HG03139 (cell line): ENCODE measurements at regions not wholly inside any gene's neighbourhood (a gene's known extent, or its start where the extent isn't known, plus 50 kb on each side); places are given as distances from the start of the nearest gene placed in this dataset.
"Not testable (repeated sequence)": the region's sequence is repeated elsewhere in the genome, so short reads cannot be mapped to it uniquely, and the experiment has no call there.

Source experiments
- ATAC-seq: cut with Tn5 transposase; IDR thresholded peaks from one replicate; pipeline ENCODE4 v1.9.1; 2021; ENCODE audit not compliant: unreplicated experiment

- no peak for ATAC-seq
Measured at GRCh38 chr1:190949939-190950338, 472.3 kb upstream of the BRINP3 start.

DNA sequence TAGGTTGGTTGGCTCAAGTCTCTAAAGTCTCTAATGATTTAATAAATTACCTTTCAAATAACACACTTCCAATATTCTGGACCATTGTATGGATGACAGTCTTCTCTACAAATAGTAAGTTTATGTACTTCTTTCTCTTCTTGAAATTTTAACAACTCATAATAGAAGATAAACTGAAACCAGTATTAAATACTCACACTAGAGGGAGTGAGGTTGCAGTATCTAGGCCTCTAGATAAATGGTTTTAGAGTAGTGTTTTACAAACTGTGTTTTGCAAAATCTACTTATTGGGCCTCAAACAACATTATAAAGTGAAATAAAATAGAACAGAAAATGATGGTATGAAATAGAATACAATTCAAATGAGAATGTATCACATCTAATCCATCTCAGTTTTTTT lies 479.9 kb upstream of the BRINP3 start:
- ATAC-seq: no peak

DNA sequence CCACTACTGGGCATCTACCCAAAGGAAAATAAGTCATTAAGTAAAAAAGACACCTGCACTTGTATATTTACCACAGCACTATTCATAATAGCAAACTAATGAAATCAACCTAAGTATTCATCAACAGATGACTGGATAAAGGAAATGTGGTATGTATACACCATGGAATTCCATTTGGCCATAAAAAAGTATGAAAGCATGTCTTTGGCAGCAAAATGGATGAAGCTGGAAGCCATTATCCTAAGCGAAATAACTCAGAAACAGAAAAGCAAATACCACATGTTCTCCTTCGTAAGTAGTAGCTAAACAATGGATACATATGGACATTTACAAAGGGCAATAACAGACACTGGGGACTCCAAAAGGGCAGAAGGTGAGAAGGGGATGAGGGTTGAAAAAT lies 485.7 kb upstream of the BRINP3 start:
- no peak for ATAC-seq

DNA sequence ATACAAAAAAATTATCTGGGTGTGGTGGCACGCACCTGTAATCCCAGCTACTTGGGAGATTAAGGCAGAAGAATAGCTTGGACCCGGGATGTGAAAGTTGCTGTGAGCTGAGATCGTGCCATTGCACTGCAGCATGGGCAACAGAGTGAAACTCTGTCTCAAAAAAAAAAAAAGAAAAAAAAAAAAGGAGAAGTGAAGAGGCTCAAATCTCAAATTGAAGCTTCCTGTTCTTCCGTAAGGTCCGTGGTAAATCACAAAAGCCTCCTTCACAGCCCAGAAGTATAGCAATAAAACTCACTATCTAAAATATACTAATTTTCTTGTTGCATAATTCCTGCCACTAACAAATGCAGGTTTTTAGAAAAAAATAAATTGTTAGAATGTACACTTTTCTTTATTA lies 498.2 kb upstream of the BRINP3 start:
- no peak for ATAC-seq

- ATAC-seq: no peak
Measured at GRCh38 chr1:191002768-191003167, 525.1 kb upstream of the BRINP3 start.

GRCh38 chr1:191016765-191017164 lies 539.1 kb upstream of the BRINP3 start:
- no peak for ATAC-seq

GRCh38 chr1:191022856-191023255 lies 545.2 kb upstream of the BRINP3 start:
- ATAC-seq: no peak

GRCh38 chr1:191025896-191026642 lies 548.4 kb upstream of the BRINP3 start:
- ATAC-seq: no peak

DNA sequence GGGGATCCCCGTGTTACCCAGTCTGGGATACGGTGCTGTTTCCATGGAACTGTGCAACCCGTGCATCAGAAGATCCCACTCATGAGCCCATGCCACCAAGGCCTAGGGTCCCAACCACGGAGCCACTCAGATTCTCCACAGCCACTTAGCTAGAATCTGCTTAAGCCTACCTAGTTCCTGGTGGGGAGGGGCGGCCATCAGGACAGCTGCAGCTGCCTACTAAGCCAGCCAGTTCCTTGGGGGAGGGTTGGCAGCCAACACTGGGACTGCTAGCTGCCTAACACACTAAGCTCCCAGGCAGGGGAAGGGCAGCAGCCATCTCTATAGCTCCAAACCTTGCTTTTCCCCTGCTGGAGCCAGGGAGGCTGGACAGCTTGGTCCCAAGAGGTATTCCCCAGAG lies 549.2 kb upstream of the BRINP3 start:
- ATAC-seq: no peak

GRCh38 chr1:191034132-191034531 lies 556.5 kb upstream of the BRINP3 start:
- no peak for ATAC-seq

- no peak for ATAC-seq
Measured at GRCh38 chr1:191043066-191043465, 565.4 kb upstream of the BRINP3 start.

- no peak for ATAC-seq
Measured at GRCh38 chr1:191049781-191050180, 572.1 kb upstream of the BRINP3 start.

DNA sequence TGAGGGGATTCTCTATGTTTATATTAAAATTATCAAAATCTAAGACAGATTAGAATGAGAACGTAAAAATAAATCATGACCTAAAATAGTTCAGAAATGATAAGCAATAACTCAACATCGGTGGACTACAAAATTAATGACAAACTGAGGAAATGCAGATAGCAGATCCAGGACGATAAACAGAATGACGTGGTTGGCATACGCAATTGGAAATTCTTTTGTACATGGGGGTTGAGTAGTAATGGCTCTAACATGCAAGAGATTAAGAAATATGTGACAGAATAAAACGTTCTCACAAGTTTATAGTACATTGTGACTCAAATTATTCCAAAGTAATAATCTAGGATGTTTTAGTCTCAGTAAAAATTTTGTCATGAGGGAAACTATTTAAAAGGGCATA lies 575.2 kb upstream of the BRINP3 start:
- ATAC-seq: no peak

GRCh38 chr1:191065346-191065745 lies 587.7 kb upstream of the BRINP3 start:
- ATAC-seq: no peak

GRCh38 chr1:191065771-191066170 lies 588.1 kb upstream of the BRINP3 start:
- ATAC-seq: no peak

- ATAC-seq: no peak
Measured at GRCh38 chr1:191074881-191075280, 597.2 kb upstream of the BRINP3 start.

DNA sequence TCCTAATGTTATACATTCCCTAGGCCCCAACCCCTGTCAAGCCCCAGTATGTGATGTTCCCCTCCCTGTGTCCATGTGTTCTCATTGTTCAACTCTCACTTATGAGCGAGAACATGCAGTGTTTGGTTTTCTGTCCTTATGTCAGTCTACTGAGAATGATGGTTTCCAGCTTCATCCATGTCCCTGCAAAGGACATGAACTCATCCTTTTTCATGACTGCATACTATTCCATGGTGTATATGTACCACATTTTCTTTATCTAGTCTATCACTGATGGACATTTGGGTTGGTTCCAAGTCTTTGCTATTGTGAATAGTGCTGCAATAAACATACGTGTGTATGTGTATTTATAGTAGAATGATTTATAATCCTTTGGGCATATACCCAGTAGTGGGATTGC lies 605.4 kb upstream of the BRINP3 start:
- not testable (repeated sequence) for ATAC-seq

- ATAC-seq: no peak
Measured at GRCh38 chr1:191085121-191085520, 607.5 kb upstream of the BRINP3 start.

DNA sequence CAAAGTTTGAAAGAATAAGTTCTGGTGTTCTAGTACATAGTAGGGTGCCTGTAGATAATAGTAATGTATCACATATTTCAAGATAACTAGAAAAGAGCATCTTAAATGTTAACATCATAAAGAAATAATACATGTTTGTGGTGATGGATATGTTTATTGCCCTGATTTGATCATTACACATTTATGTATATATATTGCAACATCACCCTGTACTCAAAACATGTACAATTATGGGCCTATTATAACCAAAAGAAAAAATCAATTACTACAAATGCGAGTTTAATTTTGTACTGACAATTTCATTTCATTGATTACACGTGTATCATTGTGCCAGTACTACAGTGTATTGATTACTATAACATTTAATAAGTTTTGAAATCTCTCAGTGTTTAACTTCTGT lies 609.2 kb upstream of the BRINP3 start:
- ATAC-seq: no peak

DNA sequence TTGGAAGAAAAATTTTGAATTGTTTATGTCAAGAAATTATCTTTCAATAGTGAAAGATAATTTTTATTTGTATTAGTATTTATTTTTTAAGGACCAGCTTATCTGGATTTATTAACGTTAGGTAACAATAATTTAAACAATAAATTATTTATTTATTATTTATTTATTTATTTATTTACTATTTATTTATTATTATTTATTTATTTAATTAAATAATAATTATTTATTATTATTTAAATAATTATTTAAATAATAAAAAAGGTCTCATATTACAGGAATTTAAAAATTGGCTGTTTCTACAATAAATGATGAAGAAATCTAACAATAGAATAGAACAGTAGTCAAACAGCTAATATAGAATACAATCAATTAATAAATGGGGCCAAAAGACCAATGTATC lies 618.7 kb upstream of the BRINP3 start:
- ATAC-seq: no peak

DNA sequence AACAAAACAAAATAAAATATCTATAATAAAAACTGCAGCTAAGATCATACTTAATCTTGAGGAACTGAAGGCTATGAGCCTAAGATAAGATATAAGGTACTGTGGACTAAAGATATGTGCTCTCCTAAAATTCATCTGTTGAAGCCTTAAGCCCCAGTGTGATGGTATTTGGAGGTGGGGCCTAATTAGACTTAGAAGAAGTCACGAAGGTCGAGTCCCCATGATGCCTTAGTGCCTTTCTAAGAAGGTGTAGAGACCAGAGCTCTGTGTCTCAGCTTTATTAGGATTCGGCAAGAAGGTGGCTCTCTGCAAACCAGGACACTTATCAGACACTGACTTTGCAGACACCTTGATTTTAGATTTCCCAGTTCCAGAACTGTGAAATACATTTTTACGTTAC lies 622.0 kb upstream of the BRINP3 start:
- no peak for ATAC-seq

GRCh38 chr1:191101960-191102359 lies 624.3 kb upstream of the BRINP3 start:
- ATAC-seq: no peak

- no peak for ATAC-seq
Measured at GRCh38 chr1:191125950-191126349, 648.3 kb upstream of the BRINP3 start.
